ENCODE measurements at regions not wholly inside any gene's neighbourhood (a gene's known extent, or its start where the extent isn't known, plus 50 kb on each side); places are given as distances from the start of the nearest gene placed in this dataset.

GRCh38 chr10:33863352-33863751 is 528.9 kb upstream of the NRP1 start:
- FAIRE-seq (no peak), DNase-seq (no peak), ATAC-seq (no peak)
- Histone ChIP-seq H3K4me1 (peaks cover 0 to 3% (median 0%) of the 10 kb centered on the region in 3 donors), H3K9me3 (no peaks in the 10 kb centered on the region), H3K36me3 (no peaks in the 10 kb centered on the region), H3K27me3 (no peaks in the 10 kb centered on the region), H3K27ac (no peak overlapping the region), H3K4me3 (no peak overlapping the region)
- intact Hi-C loops (cut with DNase I): no loop called here
- no peak for TF ChIP-seq CTCF (IDR thresholded peaks at IDR 0.05)
- 72 to 78% methylated on average over 3 of the region's 3 CpGs for WGBS, 2 donors

GRCh38 chr10:33862536-33863105 is 528.2 kb upstream of the NRP1 start:
- Histone ChIP-seq H3K36me3 (no peaks in the 10 kb centered on the region), H3K27me3 (no peaks in the 10 kb centered on the region), H3K4me3 (no peak overlapping the region), H3K4me1 (peaks cover 0 to 3% (median 0%) of the 10 kb centered on the region in 3 donors), H3K27ac (no peak overlapping the region), H3K9me3 (no peaks in the 10 kb centered on the region)
- TF ChIP-seq CTCF (IDR thresholded peaks at IDR 0.05): no peak
- ATAC-seq (no peak), DNase-seq (no peak), FAIRE-seq (no peak)
- intact Hi-C loops (cut with DNase I): no loop called here
- WGBS, 2 donors: 84 to 87% methylated on average over 12 of the region's 12 CpGs

GRCh38 chr10:33861833-33862232 is 527.4 kb upstream of the NRP1 start:
- DNase-seq: no peak
- peaks cover 0 to 3% (median 0%) of the 10 kb centered on the region in 3 donors for H3K4me1 ChIP-seq
- WGBS, 2 donors: 64 to 71% methylated on average over 3 of the region's 3 CpGs
- no peaks in the 10 kb centered on the region for H3K9me3 ChIP-seq
- no peak for ATAC-seq
- FAIRE-seq: no peak
- H3K27me3 ChIP-seq: no peaks in the 10 kb centered on the region
- TF ChIP-seq CTCF (IDR thresholded peaks at IDR 0.05): no peak
- intact Hi-C loops (cut with DNase I): no loop called here
- H3K36me3 ChIP-seq: no peaks in the 10 kb centered on the region
- no peak overlapping the region for H3K4me3 ChIP-seq
- no peak overlapping the region for H3K27ac ChIP-seq

- Histone ChIP-seq H3K36me3 (no peaks in the 10 kb centered on the region), H3K4me3 (no peak overlapping the region), H3K27ac (no peak overlapping the region), H3K27me3 (no peaks in the 10 kb centered on the region), H3K4me1 (peaks cover 0 to 3% (median 0%) of the 10 kb centered on the region in 3 donors), H3K9me3 (no peaks in the 10 kb centered on the region)
- ATAC-seq: no peak
- TF ChIP-seq CTCF (IDR thresholded peaks at IDR 0.05): no peak
- DNase-seq: no peak
- 81 to 83% methylated on average over 7 of the region's 7 CpGs for WGBS, 2 donors
- intact Hi-C loops (cut with DNase I): no loop called here
- FAIRE-seq: no peak
These were observed 526.7 kb upstream of the NRP1 start for GRCh38 chr10:33861016-33861704.

GRCh38 chr10:33860552-33860951 is 526.1 kb upstream of the NRP1 start:
- TF ChIP-seq CTCF (IDR thresholded peaks at IDR 0.05): no peak
- 79 to 88% methylated on average over 3 of the region's 3 CpGs for WGBS, 2 donors
- H3K27ac ChIP-seq: no peak overlapping the region

More at GRCh38 chr10:33860552-33860951, 526.1 kb upstream of the NRP1 start:
- ATAC-seq (no peak), FAIRE-seq (no peak), DNase-seq (no peak)
- no peak overlapping the region for H3K4me3 ChIP-seq
- no peaks in the 10 kb centered on the region for H3K9me3 ChIP-seq
- intact Hi-C loops (cut with DNase I): no loop called here
- H3K27me3 ChIP-seq: no peaks in the 10 kb centered on the region
- peaks cover 0 to 3% (median 0%) of the 10 kb centered on the region in 3 donors for H3K4me1 ChIP-seq
- H3K36me3 ChIP-seq: no peaks in the 10 kb centered on the region
